ENCODE measurements at regions not wholly inside any gene's neighbourhood (a gene's known extent, or its start where the extent isn't known, plus 50 kb on each side); places are given as distances from the start of the nearest gene placed in this dataset.

DNA sequence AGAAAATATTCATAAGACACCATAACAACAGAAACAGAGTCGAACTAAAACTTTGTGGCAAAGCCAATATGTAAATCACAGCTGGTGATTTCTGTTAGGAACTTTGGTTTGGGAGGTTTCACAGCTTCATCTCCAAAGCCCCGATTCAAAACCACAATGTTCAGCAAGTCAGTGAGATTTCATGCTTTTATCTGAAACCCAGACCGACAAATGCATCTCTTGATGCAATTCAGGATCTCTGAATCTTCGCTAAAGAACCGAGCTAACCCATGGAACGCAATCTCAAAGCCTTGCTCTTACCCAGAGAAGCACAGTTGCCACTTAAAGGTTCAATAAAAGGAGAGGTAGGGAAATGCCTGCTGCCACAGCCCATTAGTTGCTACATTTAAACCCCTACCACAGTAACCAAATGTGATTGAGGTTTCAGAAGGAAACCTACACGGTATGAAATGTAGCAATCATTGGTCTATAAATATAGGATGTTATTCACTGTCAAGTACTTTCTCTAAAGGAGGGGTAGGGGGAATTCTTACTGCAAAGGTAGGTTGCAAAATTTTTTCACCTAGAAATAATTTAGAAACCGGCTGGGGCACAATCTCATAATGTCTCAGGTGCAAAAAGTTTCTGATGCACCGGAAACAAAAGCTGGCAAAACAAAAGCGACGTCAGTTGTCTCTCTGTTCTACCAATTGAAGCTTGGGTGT is 381.0 kb upstream of the ARID1B start:
- TF ChIP-seq, protein P1, sequence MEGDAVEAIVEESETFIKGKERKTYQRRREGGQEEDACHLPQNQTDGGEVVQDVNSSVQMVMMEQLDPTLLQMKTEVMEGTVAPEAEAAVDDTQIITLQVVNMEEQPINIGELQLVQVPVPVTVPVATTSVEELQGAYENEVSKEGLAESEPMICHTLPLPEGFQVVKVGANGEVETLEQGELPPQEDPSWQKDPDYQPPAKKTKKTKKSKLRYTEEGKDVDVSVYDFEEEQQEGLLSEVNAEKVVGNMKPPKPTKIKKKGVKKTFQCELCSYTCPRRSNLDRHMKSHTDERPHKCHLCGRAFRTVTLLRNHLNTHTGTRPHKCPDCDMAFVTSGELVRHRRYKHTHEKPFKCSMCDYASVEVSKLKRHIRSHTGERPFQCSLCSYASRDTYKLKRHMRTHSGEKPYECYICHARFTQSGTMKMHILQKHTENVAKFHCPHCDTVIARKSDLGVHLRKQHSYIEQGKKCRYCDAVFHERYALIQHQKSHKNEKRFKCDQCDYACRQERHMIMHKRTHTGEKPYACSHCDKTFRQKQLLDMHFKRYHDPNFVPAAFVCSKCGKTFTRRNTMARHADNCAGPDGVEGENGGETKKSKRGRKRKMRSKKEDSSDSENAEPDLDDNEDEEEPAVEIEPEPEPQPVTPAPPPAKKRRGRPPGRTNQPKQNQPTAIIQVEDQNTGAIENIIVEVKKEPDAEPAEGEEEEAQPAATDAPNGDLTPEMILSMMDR (IDR thresholded peaks at IDR 0.05; ENCODE audit: low read length), result no peak
- no peak for TF ChIP-seq EZH2 (optimal IDR thresholded peaks at IDR 0.05; ENCODE audit: low read depth, low read length)
